ENCODE measurements at regions not wholly inside any gene's neighbourhood (a gene's known extent, or its start where the extent isn't known, plus 50 kb on each side); places are given as distances from the start of the nearest gene placed in this dataset.

DNA sequence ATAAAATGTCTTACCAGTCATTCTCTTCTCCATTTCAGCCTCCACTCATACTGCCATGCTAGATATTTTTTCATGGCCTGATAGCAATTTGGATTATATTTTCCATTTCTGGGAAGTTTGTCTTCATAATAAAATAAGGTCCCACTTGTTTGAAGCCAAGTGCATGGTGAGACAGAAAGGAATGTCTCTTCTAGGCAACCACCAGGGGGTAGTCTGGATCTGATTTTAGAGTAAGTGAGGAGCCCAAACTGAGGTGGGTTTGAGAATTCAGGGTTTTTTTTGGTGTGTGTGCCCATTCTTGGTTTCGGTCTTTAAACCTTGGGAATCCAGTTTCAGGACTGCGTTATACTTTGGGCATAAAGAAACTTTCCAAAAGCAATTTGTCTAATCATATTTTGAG lies 315.5 kb downstream of the RPRM start:
- TF ChIP-seq, protein P1, sequence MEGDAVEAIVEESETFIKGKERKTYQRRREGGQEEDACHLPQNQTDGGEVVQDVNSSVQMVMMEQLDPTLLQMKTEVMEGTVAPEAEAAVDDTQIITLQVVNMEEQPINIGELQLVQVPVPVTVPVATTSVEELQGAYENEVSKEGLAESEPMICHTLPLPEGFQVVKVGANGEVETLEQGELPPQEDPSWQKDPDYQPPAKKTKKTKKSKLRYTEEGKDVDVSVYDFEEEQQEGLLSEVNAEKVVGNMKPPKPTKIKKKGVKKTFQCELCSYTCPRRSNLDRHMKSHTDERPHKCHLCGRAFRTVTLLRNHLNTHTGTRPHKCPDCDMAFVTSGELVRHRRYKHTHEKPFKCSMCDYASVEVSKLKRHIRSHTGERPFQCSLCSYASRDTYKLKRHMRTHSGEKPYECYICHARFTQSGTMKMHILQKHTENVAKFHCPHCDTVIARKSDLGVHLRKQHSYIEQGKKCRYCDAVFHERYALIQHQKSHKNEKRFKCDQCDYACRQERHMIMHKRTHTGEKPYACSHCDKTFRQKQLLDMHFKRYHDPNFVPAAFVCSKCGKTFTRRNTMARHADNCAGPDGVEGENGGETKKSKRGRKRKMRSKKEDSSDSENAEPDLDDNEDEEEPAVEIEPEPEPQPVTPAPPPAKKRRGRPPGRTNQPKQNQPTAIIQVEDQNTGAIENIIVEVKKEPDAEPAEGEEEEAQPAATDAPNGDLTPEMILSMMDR (IDR thresholded peaks at IDR 0.05; ENCODE audit: low read depth, low read length) = peak; percentile 82
- no peak for TF ChIP-seq EZH2phosphoT487 (IDR thresholded peaks at IDR 0.05; ENCODE audit: low read depth)
